GM12878 (cell line): ENCODE measurements at regions not wholly inside any gene's neighbourhood (a gene's known extent, or its start where the extent isn't known, plus 50 kb on each side); places are given as distances from the start of the nearest gene placed in this dataset.

Experiments
- ATAC-seq: fragments of 200-7000 bp; cut with Tn5 transposase; 3 replicates; pipeline ENCODE4 v1.9.1; 2020; ENCODE audit warnings: mild to moderate bottlenecking, moderate library complexity
- BruUV-seq: library from RNA; stranded (reverse); fragments of 400-500 nt; replicated peaks from 2 replicates; lab custom pipeline; 2021; lab: Mats Ljungman, UMichigan
- CTCF ChIA-PET: fragments of 300-600 bp; sonication (Branson Sonifier 250); formaldehyde crosslinking; extraction: SDS; loops from one replicate; lab custom pipeline; 2021; ENCODE audit warnings: inconsistent platforms; lab: Yijun Ruan, JAX
- POLR2A ChIA-PET: fragments of 350-600 bp; formaldehyde crosslinking; extraction: SDS; loops from one replicate; lab custom pipeline; 2021; ENCODE audit warnings: inconsistent platforms; lab: Charles Lee
- RAD21 ChIA-PET: fragments of 300-600 bp; sonication (Branson Sonifier 250); formaldehyde crosslinking; loops from one replicate; lab custom pipeline; 2023; ENCODE audit warnings: antibody characterized with exemption; ENCODE audit not compliant: unreplicated experiment; lab: Charles Lee
- SMC1A ChIA-PET: fragments of 300-600 bp; sonication (Branson Sonifier 250); formaldehyde crosslinking; loops from one replicate; lab custom pipeline; 2023; ENCODE audit not compliant: unreplicated experiment, uncharacterized antibody; lab: Charles Lee
- DNase-seq: peaks from one replicate; pipeline ENCODE4 v3.0.0-alpha.2; 2011; ENCODE audit warnings: low read depth, low spot score
- FAIRE-seq: peaks from 3 replicates; lab custom pipeline; 2011; peaks lifted over from hg19 to GRCh38; lab: Jason Lieb, UNC
- H2AFZ ChIP-seq: 2 replicates; pipeline ENCODE4 v1.6.0; 2011; ENCODE audit warnings: low read depth, low read length, control low read depth; ENCODE audit not compliant: control insufficient read depth
- H3K27ac ChIP-seq: 2 replicates; pipeline ENCODE4 v1.5.1; 2011; ENCODE audit warnings: control low read depth; ENCODE audit not compliant: control insufficient read depth, insufficient read depth
- H3K27me3 ChIP-seq, 2 experiments: replicated peaks in 1 of 2; 2 replicates each; pipeline versions ENCODE4 v1.6.0 to v1.6.1; 2011; ENCODE audit warnings: low read length in 1 of 2; ENCODE audit not compliant: control insufficient read depth in 2 of 2, insufficient read depth in 2 of 2
- H3K36me3 ChIP-seq, 2 experiments: 2 replicates each; pipeline ENCODE4 v1.5.1; 2011; ENCODE audit warnings: low read length in 1 of 2; ENCODE audit not compliant: control insufficient read depth in 2 of 2, insufficient read depth in 2 of 2
- H3K4me1 ChIP-seq: 2 replicates; pipeline ENCODE4 v1.6.1; 2011; ENCODE audit warnings: mild to moderate bottlenecking, low read length, moderate library complexity, mixed read lengths; ENCODE audit not compliant: control insufficient read depth, insufficient read depth
- H3K4me2 ChIP-seq: 2 replicates; pipeline ENCODE4 v1.6.0; 2011; ENCODE audit warnings: control low read depth; ENCODE audit not compliant: control insufficient read depth, insufficient read depth
- H3K4me3 ChIP-seq: fragments of 200-600 bp; sonication (generic); 2 replicates; pipeline ENCODE4 v1.5.1; 2016
- H3K79me2 ChIP-seq: 2 replicates; pipeline ENCODE4 v1.6.0; 2011; ENCODE audit warnings: low read length; ENCODE audit not compliant: control insufficient read depth, insufficient read depth
- H3K9ac ChIP-seq: 2 replicates; pipeline ENCODE4 v1.8.0; 2011; ENCODE audit warnings: low read length, control low read depth, mixed read lengths; ENCODE audit not compliant: control insufficient read depth, insufficient read depth
- H3K9me3 ChIP-seq: replicated peaks from 3 replicates; pipeline ENCODE4 v1.5.1; 2011; ENCODE audit warnings: mild to moderate bottlenecking, low read length; ENCODE audit not compliant: control insufficient read depth, insufficient read depth
- H4K20me1 ChIP-seq: 2 replicates; pipeline ENCODE4 v1.6.0; 2011; ENCODE audit not compliant: control insufficient read depth, insufficient read depth
- ASH2L ChIP-seq: fragments of 300-600, 200-600 bp; sonication (generic); IDR thresholded peaks from 2 replicates; pipeline ENCODE4 v1.6.1; 2017; ENCODE audit warnings: low read depth, mild to moderate bottlenecking, borderline replicate concordance
- BACH1 ChIP-seq: fragments of 450-650 bp; IDR thresholded peaks from 2 replicates; pipeline ENCODE4 v1.6.1; 2017; ENCODE audit warnings: mild to moderate bottlenecking, borderline replicate concordance
- CTCF ChIP-seq, 3 experiments: IDR thresholded peaks in 2 of 3; conservative IDR thresholded peaks in 1 of 3; 2 replicates each; pipeline ENCODE4 v1.5.1; 2011; ENCODE audit warnings: low read depth in 3 of 3, low read length in 3 of 3, mild to moderate bottlenecking in 3 of 3, control low read depth in 2 of 3, moderate library complexity in 2 of 3, inconsistent platforms in 1 of 3, mixed read lengths in 1 of 3; ENCODE audit not compliant: control insufficient read depth in 2 of 3, insufficient read depth in 1 of 3; ENCODE audit errors: extremely low read depth in 1 of 3
- HDGF ChIP-seq: fragments of 450-650 bp; IDR thresholded peaks from 2 replicates; pipeline ENCODE4 v1.6.1; 2016; ENCODE audit warnings: antibody characterized with exemption
- SIN3A ChIP-seq: IDR thresholded peaks from 2 replicates; pipeline ENCODE4 v1.6.1; 2012; ENCODE audit warnings: low read depth, low read length, improper control_type of control experiment
- SMARCA5 ChIP-seq: fragments of 450-650 bp; IDR thresholded peaks from 2 replicates; pipeline ENCODE4 v1.6.1; 2017; ENCODE audit warnings: mild to moderate bottlenecking
- WGBS: methylation state at CpG from one replicate; pipeline ENCODE4 v1.1.6; 2016; ENCODE audit warnings: low lambda C conversion rate; ENCODE audit not compliant: insufficient replicate concordance, insufficient coverage; ENCODE audit errors: missing lambda C conversion rate; 5-methylcytosine and 5-hydroxymethylcytosine counted together
- in situ Hi-C: fragments of 300-500 bp; cut with MboI; formaldehyde crosslinking; loops from 9 replicates; pipeline ENCODE4 v1.14.3; 2018; ENCODE audit warnings: mixed read lengths
- intact Hi-C: fragments of 100-400 bp; cut with micrococcal nuclease; formaldehyde crosslinking; loops from one replicate; pipeline ENCODE4 v1.14.2; 2022; ENCODE audit not compliant: unreplicated experiment
- TF ChIP-seq, protein P1 (sequence below): IDR thresholded peaks from 2 replicates; pipeline ENCODE4 v1.6.1; 2012; ENCODE audit warnings: improper control_type of control experiment, low read depth, low read length; ENCODE audit not compliant: insufficient replicate concordance
- TF ChIP-seq, protein P2 (sequence below): fragments of 450-650 bp; IDR thresholded peaks from 2 replicates; pipeline ENCODE4 v1.6.1; 2017; ENCODE audit warnings: antibody characterized with exemption, mild to moderate bottlenecking, moderate library complexity

DNA sequence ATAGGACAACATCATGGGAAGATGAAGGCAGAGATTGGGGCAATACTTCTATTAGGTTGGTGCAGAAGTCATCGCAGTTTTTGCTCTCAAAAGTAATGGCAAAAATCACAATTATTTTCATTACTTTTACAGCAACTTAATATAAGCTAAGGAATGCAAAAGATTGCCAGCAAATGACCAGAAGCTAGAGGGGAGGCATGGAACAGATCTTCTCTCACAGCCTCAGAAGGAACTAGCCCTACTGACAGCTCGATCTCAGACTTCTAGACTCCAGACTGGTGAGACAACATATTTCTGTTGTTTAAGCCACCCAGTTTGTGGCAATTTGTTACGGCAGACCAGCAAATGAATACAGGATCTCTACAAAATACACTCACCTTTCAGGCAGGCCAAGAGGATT, 348.5 kb upstream of the TBX3 start:
- Histone ChIP-seq H3K27ac (no peak overlapping the region), H2AFZ (no peak overlapping the region), H3K27me3 (no peaks in the 10 kb centered on the region), H3K79me2 (no peaks in the 10 kb centered on the region), H3K4me2 (no peak overlapping the region), H3K4me1 (no peaks in the 10 kb centered on the region), H3K9me3 (no peaks in the 10 kb centered on the region; the same call in 2 of the 3 replicates), H3K4me3 (no peak overlapping the region), H3K9ac (no peak overlapping the region), H3K36me3 (no peaks in the 10 kb centered on the region), H4K20me1 (no peaks in the 10 kb centered on the region)
- POLR2A ChIA-PET: no interaction called here
- intact Hi-C loops (no loop called here), in situ Hi-C loops (no loop called here)
- SMC1A ChIA-PET: no interaction called here
- RAD21 ChIA-PET: no interaction called here
- CTCF ChIA-PET: no interaction called here
- FAIRE-seq (no peak), ATAC-seq (no peak), DNase-seq (no peak)
- BruUV-seq: no TSS peak
- 23% methylated on average over 3 of the region's 3 CpGs for WGBS
- TF ChIP-seq, protein P1, sequence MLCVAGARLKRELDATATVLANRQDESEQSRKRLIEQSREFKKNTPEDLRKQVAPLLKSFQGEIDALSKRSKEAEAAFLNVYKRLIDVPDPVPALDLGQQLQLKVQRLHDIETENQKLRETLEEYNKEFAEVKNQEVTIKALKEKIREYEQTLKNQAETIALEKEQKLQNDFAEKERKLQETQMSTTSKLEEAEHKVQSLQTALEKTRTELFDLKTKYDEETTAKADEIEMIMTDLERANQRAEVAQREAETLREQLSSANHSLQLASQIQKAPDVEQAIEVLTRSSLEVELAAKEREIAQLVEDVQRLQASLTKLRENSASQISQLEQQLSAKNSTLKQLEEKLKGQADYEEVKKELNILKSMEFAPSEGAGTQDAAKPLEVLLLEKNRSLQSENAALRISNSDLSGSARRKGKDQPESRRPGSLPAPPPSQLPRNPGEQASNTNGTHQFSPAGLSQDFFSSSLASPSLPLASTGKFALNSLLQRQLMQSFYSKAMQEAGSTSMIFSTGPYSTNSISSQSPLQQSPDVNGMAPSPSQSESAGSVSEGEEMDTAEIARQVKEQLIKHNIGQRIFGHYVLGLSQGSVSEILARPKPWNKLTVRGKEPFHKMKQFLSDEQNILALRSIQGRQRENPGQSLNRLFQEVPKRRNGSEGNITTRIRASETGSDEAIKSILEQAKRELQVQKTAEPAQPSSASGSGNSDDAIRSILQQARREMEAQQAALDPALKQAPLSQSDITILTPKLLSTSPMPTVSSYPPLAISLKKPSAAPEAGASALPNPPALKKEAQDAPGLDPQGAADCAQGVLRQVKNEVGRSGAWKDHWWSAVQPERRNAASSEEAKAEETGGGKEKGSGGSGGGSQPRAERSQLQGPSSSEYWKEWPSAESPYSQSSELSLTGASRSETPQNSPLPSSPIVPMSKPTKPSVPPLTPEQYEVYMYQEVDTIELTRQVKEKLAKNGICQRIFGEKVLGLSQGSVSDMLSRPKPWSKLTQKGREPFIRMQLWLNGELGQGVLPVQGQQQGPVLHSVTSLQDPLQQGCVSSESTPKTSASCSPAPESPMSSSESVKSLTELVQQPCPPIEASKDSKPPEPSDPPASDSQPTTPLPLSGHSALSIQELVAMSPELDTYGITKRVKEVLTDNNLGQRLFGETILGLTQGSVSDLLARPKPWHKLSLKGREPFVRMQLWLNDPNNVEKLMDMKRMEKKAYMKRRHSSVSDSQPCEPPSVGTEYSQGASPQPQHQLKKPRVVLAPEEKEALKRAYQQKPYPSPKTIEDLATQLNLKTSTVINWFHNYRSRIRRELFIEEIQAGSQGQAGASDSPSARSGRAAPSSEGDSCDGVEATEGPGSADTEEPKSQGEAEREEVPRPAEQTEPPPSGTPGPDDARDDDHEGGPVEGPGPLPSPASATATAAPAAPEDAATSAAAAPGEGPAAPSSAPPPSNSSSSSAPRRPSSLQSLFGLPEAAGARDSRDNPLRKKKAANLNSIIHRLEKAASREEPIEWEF: no peak
- TF ChIP-seq BACH1: no peak
- TF ChIP-seq, protein P2, sequence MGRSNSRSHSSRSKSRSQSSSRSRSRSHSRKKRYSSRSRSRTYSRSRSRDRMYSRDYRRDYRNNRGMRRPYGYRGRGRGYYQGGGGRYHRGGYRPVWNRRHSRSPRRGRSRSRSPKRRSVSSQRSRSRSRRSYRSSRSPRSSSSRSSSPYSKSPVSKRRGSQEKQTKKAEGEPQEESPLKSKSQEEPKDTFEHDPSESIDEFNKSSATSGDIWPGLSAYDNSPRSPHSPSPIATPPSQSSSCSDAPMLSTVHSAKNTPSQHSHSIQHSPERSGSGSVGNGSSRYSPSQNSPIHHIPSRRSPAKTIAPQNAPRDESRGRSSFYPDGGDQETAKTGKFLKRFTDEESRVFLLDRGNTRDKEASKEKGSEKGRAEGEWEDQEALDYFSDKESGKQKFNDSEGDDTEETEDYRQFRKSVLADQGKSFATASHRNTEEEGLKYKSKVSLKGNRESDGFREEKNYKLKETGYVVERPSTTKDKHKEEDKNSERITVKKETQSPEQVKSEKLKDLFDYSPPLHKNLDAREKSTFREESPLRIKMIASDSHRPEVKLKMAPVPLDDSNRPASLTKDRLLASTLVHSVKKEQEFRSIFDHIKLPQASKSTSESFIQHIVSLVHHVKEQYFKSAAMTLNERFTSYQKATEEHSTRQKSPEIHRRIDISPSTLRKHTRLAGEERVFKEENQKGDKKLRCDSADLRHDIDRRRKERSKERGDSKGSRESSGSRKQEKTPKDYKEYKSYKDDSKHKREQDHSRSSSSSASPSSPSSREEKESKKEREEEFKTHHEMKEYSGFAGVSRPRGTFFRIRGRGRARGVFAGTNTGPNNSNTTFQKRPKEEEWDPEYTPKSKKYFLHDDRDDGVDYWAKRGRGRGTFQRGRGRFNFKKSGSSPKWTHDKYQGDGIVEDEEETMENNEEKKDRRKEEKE: no peak
- no peak for TF ChIP-seq SIN3A
- TF ChIP-seq CTCF (IDR thresholded peaks at IDR 0.05 in 2 of 3, conservative IDR thresholded peaks at IDR 0.05 in 1 of 3; ENCODE audit: control insufficient read depth in 2 of 3, extremely low read depth in 1 of 3, insufficient read depth in 1 of 3, low read depth in 3 of 3, low read length in 3 of 3): no peak
- TF ChIP-seq SMARCA5: no peak
- no peak for TF ChIP-seq ASH2L
- no peak for TF ChIP-seq HDGF
